ENCODE measurements at regions not wholly inside any gene's neighbourhood (a gene's known extent, or its start where the extent isn't known, plus 50 kb on each side); places are given as distances from the start of the nearest gene placed in this dataset.

DNA sequence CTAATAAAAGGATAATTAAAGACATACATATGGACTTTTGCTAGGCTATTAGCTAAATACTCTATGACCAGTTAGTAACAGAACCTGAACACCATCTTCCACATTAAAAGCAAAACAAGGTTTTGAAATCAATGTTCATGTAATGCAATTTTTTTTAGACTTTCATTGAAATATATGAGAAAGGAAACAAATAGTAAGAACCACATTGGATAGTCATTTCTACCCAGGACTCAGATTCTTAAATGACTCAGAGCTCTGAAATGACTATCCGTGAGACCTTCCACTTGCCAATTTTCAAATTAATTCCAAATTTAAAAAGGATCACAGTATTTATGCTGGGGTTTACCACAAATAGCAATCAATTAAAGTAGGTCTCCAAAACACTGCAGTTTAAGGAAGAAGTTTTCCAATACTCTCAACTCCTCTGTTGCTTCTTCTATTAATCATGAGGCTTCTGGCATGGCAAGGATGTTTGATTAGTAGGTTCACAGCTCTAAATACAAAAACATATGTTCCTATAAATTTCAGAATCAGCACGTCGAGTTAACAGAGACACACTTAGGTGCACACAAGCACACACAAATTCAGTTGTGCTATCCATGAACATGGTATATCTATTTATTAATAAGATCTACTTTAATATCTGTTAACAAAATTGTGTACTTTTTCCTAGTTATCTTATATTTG lies 841.0 kb downstream of the RNF144A start:
- Histone ChIP-seq H3K9ac (ENCODE audit: low read length) (no peak overlapping the region), H3K27me3 (ENCODE audit: insufficient read depth, low read length) (no peaks in the 10 kb centered on the region), H2AFZ (ENCODE audit: low read depth, low read length, poor library complexity, severe bottlenecking) (no peak overlapping the region), H3K4me1 (ENCODE audit: control insufficient read depth in 1 of 2, insufficient read depth in 2 of 2, low read length in 2 of 2) (no peaks in the 10 kb centered on the region), H3K27ac (ENCODE audit: low read depth, low read length) (no peak overlapping the region), H3K79me2 (ENCODE audit: insufficient read depth, low read length) (no peaks in the 10 kb centered on the region), H3K9me2 (ENCODE audit: insufficient read depth) (no peaks in the 10 kb centered on the region), H3K4me2 (ENCODE audit: low read length) (no peak overlapping the region), H3K4me3 (replicated peaks in 1 of 2; ENCODE audit: low read depth in 1 of 2, low read length in 2 of 2) (no peak overlapping the region), H3K36me3 (ENCODE audit: control insufficient read depth in 1 of 2, insufficient read depth in 2 of 2, low read length in 2 of 2) (no peaks in the 10 kb centered on the region), H4K20me1 (ENCODE audit: insufficient read depth) (no peaks in the 10 kb centered on the region), H3K9me3 (ENCODE audit: control insufficient read depth in 1 of 2, insufficient read depth in 1 of 2, low read depth in 1 of 2, low read length in 2 of 2) (no peaks in the 10 kb centered on the region; a peak in 1 of 4 replicates)
- no TSS peak for BruUV-seq (replicated peaks)
- ATAC-seq (no peak), DNase-seq (ENCODE audit: low read depth, low spot score) (no peak)
- RAD21 ChIA-PET (ENCODE audit: low non-redundant PET in 1 of 2, low total read pairs in 2 of 2, uncharacterized antibody in 2 of 2, unreplicated experiment in 2 of 2) = no interaction called here
- intact Hi-C loops (cut with micrococcal nuclease) = no loop called here
- POLR2A ChIA-PET = no interaction called here
- no peak for TF ChIP-seq FOSL1 (IDR thresholded peaks at IDR 0.05; ENCODE audit: low read depth)
- no peak for TF ChIP-seq ZFX (IDR thresholded peaks at IDR 0.05)
- no peak for TF ChIP-seq ZNF274 (IDR thresholded peaks at IDR 0.05; ENCODE audit: low read depth, low read length)
- TF ChIP-seq TCF7L2 (IDR thresholded peaks at IDR 0.05; ENCODE audit: borderline replicate concordance, extremely low read depth, insufficient read depth, insufficient read length) = no peak
- TF ChIP-seq EZH2 (IDR thresholded peaks at IDR 0.05) = no peak
- TF ChIP-seq SRF (IDR thresholded peaks at IDR 0.05; ENCODE audit: low read depth) = no peak
- TF ChIP-seq, protein P1, sequence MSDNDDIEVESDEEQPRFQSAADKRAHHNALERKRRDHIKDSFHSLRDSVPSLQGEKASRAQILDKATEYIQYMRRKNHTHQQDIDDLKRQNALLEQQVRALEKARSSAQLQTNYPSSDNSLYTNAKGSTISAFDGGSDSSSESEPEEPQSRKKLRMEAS (IDR thresholded peaks at IDR 0.05) = no peak
- no peak for TF ChIP-seq POLR2AphosphoS5 (IDR thresholded peaks at IDR 0.05; ENCODE audit: low read depth, low read length)
- TF ChIP-seq SP1 (IDR thresholded peaks at IDR 0.05; ENCODE audit: low read depth) = no peak
- no peak for TF ChIP-seq SIN3A (IDR thresholded peaks at IDR 0.05; ENCODE audit: low read depth)
- no peak for TF ChIP-seq ELF1 (IDR thresholded peaks at IDR 0.05; ENCODE audit: borderline replicate concordance, low read depth)
- no peak for TF ChIP-seq CEBPB (IDR thresholded peaks at IDR 0.05; ENCODE audit: low read depth)
- TF ChIP-seq, protein P2, sequence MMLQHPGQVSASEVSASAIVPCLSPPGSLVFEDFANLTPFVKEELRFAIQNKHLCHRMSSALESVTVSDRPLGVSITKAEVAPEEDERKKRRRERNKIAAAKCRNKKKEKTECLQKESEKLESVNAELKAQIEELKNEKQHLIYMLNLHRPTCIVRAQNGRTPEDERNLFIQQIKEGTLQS (IDR thresholded peaks at IDR 0.05) = no peak
- TF ChIP-seq, protein P3, sequence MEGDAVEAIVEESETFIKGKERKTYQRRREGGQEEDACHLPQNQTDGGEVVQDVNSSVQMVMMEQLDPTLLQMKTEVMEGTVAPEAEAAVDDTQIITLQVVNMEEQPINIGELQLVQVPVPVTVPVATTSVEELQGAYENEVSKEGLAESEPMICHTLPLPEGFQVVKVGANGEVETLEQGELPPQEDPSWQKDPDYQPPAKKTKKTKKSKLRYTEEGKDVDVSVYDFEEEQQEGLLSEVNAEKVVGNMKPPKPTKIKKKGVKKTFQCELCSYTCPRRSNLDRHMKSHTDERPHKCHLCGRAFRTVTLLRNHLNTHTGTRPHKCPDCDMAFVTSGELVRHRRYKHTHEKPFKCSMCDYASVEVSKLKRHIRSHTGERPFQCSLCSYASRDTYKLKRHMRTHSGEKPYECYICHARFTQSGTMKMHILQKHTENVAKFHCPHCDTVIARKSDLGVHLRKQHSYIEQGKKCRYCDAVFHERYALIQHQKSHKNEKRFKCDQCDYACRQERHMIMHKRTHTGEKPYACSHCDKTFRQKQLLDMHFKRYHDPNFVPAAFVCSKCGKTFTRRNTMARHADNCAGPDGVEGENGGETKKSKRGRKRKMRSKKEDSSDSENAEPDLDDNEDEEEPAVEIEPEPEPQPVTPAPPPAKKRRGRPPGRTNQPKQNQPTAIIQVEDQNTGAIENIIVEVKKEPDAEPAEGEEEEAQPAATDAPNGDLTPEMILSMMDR (IDR thresholded peaks at IDR 0.05 in 2 of 3, conservative IDR thresholded peaks at IDR 0.05 in 1 of 3; ENCODE audit: borderline replicate concordance in 1 of 3, insufficient read depth in 1 of 3, low read depth in 2 of 3, low read length in 2 of 3) = no peak
- TF ChIP-seq RAD21 (IDR thresholded peaks at IDR 0.05; ENCODE audit: low read depth) = no peak
- no peak for TF ChIP-seq POLR2A (IDR thresholded peaks at IDR 0.05; ENCODE audit: borderline replicate concordance, extremely low read depth, insufficient read depth, insufficient read length)
- CTCF ChIA-PET = no interaction called here
